NCI-H345 (cell line): ENCODE measurements at regions not wholly inside any gene's neighbourhood (a gene's known extent, or its start where the extent isn't known, plus 50 kb on each side); places are given as distances from the start of the nearest gene placed in this dataset.

Experiments used
- DNase-seq: peaks from one replicate; lab custom pipeline; 2025; lab: John Stamatoyannopoulos, UW

GRCh38 chr20:23205611-23206041 is 119.5 kb upstream of the CD93 start:
- DNase-seq: peak; percentile 86

- DNase-seq: peak; percentile 72
Measured at GRCh38 chr20:23205211-23205610, 119.1 kb upstream of the CD93 start.

- no peak for DNase-seq
Measured at GRCh38 chr20:23203951-23204730, 118.0 kb upstream of the CD93 start.

GRCh38 chr20:23203310-23203709 is 117.2 kb upstream of the CD93 start:
- no peak for DNase-seq

DNA sequence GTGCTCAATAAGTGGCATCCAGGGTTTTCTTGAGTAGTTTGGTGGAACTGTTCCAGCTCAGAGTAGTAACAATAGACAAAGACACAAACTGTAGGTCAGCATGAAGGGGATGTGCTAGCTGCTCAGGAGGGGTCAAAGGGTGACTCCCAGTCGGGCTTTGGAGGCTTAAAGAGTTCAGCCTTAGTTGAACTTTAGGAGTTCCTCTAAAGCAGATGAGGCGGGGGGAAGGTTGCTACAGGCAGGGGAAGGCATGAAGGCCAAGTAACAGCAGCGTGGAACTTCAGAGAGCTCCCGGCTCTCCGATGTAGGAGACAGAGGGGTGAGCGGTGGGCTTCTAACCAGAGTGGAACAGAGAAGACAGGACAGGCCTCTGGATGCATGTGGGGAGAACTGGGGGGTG is 115.5 kb upstream of the CD93 start:
- DNase-seq: no peak

DNA sequence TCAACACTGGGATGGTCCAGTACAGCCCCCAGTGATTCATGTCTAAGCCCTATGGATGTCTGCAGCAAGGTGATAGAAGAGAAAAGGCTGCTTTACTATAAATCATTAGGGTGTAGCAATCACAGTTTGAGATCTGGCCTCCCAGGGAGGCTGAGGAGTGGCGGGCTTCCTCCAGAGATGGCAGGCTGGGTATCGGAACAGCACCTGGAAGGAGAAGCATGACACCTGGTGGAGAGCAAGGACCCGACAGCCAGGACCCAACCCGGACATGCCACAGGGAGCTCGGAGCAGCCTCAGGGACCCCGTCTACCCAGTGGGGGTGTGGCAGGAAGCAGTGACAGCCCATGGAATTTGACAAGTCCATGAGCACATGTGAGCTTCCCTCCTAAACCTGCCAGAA is 114.8 kb upstream of the CD93 start:
- peak; percentile 47 for DNase-seq

GRCh38 chr20:23200413-23200812 is 114.3 kb upstream of the CD93 start:
- no peak for DNase-seq

- no peak for DNase-seq
Measured at GRCh38 chr20:23199356-23199755, 113.2 kb upstream of the CD93 start.

DNA sequence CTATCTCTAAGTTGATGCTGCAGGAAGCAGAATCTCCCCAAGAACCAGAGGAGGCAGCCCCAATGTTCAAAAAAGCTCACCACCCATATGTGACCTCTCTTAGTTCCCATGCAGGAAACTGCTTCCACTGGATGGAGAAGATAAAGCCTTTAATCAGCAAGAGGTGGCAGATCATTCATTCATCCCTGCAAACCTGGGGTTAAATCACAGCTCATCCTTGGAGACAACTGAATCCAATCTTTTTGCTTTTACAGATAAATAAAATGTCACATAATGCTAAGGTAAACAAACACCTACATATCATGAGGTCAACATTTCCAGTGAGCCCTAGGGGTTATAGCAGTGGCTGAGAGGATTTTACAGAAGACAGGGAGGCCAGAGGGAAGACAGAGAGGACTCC is 112.7 kb upstream of the CD93 start:
- DNase-seq: no peak

DNA sequence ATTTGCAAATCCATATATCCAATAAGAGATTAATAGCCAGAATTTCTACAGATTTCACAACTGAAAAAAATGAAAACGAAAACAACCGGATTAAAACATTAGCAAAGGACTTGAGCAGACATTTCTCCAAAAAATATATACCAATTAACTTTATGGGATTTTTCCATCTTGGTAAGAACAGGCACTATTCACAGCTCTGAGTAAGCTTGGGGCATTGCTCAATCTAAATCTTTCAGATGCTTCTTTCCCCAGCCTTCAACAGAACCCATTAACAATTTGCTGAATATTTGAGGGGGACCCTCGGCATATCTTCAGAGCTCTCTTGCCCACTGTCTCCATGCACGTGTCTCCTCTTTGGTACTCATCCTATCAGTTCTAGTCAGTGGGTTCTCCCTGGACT is 111.7 kb upstream of the CD93 start:
- no peak for DNase-seq

DNA sequence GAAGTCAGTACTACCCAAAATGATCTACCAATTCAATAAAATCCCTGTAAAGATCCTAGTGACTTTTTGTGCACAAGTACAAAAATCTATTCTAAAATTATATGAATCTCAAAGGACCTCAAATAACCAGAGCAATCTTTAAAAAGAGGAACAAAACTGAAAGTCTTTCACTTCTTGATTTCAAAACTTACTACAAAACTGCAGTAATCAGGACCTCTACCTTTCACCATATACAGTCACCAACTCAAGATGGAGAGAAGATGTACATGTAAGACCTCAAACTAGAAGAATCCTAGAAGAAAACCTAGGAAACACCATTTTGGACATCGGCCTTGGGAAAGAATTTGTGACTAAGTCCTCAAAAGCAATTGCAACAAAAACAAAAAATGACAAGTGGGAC is 109.5 kb upstream of the CD93 start:
- no peak for DNase-seq

- DNase-seq: no peak
Measured at GRCh38 chr20:23193801-23194384, 107.8 kb upstream of the CD93 start.

DNA sequence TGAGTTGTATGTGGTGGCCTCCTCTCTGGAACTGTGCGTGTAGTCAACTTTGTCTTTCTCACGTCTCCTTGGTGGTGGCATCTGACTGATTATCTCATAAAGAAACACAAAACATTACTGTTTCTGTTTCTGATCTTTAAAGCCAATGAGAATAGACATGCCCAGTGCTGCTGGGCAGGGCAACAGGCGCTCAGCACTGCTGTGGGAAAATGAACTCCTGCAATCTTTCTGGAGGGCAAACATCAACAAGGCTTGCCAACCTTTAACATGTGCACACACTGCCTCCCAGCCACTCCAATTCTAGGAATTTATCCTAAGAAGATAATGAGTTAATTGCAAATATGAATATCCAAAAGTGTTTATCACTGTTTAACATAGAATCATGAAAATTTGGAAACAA is 106.3 kb upstream of the CD93 start:
- no peak for DNase-seq

DNA sequence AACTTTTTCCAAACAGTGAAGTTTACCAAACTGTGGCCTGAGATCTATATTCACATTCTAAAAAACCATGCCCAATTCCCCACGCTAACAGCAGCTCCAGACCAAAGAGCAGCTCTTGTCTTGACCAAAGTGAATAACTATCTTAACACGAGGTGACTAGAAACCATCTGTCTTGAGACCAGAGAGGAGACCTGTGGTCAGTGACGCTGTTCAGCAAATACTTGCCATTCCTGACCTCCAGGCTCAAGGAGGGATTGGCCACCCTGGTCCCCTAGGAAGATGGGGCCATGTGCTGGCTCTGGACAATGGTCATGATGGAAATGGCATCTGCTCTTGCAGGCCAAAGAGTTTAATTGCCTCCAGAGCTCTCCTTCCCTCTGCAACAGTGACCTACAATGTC is 104.4 kb upstream of the CD93 start:
- DNase-seq: no peak

DNA sequence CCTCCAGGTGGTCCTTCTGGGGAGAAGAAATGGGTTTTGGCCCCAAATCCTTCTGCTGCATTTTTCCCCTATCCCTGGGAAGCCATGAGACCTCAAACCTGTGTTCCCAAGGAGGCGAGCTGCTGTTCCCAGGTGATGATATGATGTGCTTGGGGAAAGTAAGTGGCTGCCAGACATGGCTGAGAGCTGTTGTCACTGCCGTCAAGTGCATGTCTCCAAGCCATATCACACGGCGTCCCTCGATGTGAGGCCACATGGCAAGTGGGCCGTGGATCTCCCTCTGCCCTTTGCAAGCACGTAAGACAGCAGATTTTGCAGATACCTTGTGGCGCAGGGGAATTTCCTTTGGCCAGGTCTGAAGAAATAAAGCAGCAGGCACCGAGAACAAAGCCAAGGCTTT is 103.7 kb upstream of the CD93 start:
- DNase-seq: no peak

- no peak for DNase-seq
Measured at GRCh38 chr20:23189341-23189740, 103.2 kb upstream of the CD93 start.

- DNase-seq: no peak
Measured at GRCh38 chr20:23188377-23189169, 102.4 kb upstream of the CD93 start.

- DNase-seq: no peak
Measured at GRCh38 chr20:23187751-23188150, 101.6 kb upstream of the CD93 start.

GRCh38 chr20:23186808-23187207 is 100.7 kb upstream of the CD93 start:
- DNase-seq: no peak

- no peak for DNase-seq
Measured at GRCh38 chr20:23180451-23180921, 94.4 kb upstream of the CD93 start.

GRCh38 chr20:23179766-23180403 is 93.8 kb upstream of the CD93 start:
- DNase-seq: no peak

DNA sequence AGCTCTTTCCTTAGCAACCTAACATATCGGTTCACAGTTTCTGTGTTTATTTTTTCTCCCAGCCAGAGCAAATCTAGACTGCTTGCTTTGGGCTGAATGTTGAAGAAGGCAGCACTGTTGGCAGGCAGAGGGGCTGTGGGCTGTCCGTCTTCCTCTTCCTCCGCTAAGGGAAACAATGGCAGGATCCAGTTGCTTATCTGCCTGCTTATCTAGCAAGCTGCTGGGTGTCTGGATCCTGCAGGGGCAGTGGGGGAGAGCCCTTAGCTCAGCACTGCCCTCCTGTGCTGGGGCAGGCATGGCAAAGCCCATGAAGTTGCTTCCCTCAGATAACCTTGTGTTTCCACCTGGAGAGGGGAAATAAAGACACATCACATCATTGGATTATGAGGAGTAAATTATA is 92.7 kb upstream of the CD93 start:
- no peak for DNase-seq
